ENCODE measurements at regions not wholly inside any gene's neighbourhood (a gene's known extent, or its start where the extent isn't known, plus 50 kb on each side); places are given as distances from the start of the nearest gene placed in this dataset.

GRCh38 chr21:19461481-19462205, 1058.1 kb upstream of the TMPRSS15 start:
- no peak overlapping the region for H3K4me2 ChIP-seq (ENCODE audit: insufficient read depth, low read length, poor library complexity, severe bottlenecking)
- H2BK15ac ChIP-seq (ENCODE audit: low read length), result no peak overlapping the region
- H2BK5ac ChIP-seq (ENCODE audit: low read length), result no peak overlapping the region
- no peak overlapping the region for H4K8ac ChIP-seq (ENCODE audit: low read depth, low read length)
- H3K27me3 ChIP-seq (ENCODE audit: control insufficient read depth in 3 of 3, insufficient read depth in 3 of 3, low read depth in 1 of 3, low read length in 3 of 3), result no peaks in the 10 kb centered on the region
- H2AK5ac ChIP-seq (ENCODE audit: low read depth, low read length), result no peak overlapping the region
- 100% methylated on average over 1 of the region's 8 CpGs; no CpG with 5 or more reads in 1 of the 2 donors for WGBS, 2 donors (ENCODE audit: extremely low coverage in 2 of 2, insufficient read length in 2 of 2, insufficient replicate concordance in 1 of 2)
- H3K14ac ChIP-seq (ENCODE audit: low read length), result no peak overlapping the region
- H3K9ac ChIP-seq (ENCODE audit: low read depth, low read length, poor library complexity), result no peak overlapping the region
- H3K23ac ChIP-seq (ENCODE audit: low read depth, low read length, poor library complexity), result no peak overlapping the region
- no peak overlapping the region for H2BK120ac ChIP-seq (ENCODE audit: low read depth, low read length)
- no peaks in the 10 kb centered on the region for H3K36me3 ChIP-seq (replicated peaks in 1 of 2; ENCODE audit: control insufficient read depth in 2 of 2, insufficient read depth in 2 of 2, low read length in 2 of 2)
- no peak overlapping the region for H4K91ac ChIP-seq (ENCODE audit: low read depth, low read length, poor library complexity)
- H3K4me3 ChIP-seq (ENCODE audit: low read length in 2 of 2), result no peak overlapping the region
- H3K18ac ChIP-seq (ENCODE audit: low read length), result no peak overlapping the region
- no peak for DNase-seq (ENCODE audit: low spot score)
- no peak overlapping the region for H3K27ac ChIP-seq (replicated peaks; ENCODE audit: low read length)
- no peak overlapping the region for H2AFZ ChIP-seq (ENCODE audit: low read length)
- no peak overlapping the region for H2BK12ac ChIP-seq (ENCODE audit: low read length)
- no peaks in the 10 kb centered on the region for H3K4me1 ChIP-seq (ENCODE audit: control insufficient read depth in 2 of 2, insufficient read depth in 1 of 2, low read depth in 1 of 2, low read length in 2 of 2)
- no peaks in the 10 kb centered on the region for H3K79me1 ChIP-seq (ENCODE audit: low read depth, low read length)
- no peak overlapping the region for H3K4ac ChIP-seq (ENCODE audit: low read length)
- no peaks in the 10 kb centered on the region for H3K9me3 ChIP-seq (replicated peaks in 1 of 2; ENCODE audit: control insufficient read depth in 2 of 2, insufficient read depth in 1 of 2, low read depth in 1 of 2, low read length in 2 of 2)

GRCh38 chr21:19463966-19464365, 1060.4 kb upstream of the TMPRSS15 start:
- no CpG with 5 or more reads among the region's 1 CpG for WGBS, 2 donors (ENCODE audit: extremely low coverage in 2 of 2, insufficient read length in 2 of 2, insufficient replicate concordance in 1 of 2)
- no peak overlapping the region for H2BK15ac ChIP-seq (ENCODE audit: low read length)

GRCh38 chr21:19468991-19469715, 1065.6 kb upstream of the TMPRSS15 start:
- H3K4me1 ChIP-seq (ENCODE audit: control insufficient read depth in 2 of 2, insufficient read depth in 1 of 2, low read depth in 1 of 2, low read length in 2 of 2), result no peaks in the 10 kb centered on the region
- no peak overlapping the region for H3K27ac ChIP-seq (replicated peaks; ENCODE audit: low read length)
- WGBS, 2 donors (ENCODE audit: extremely low coverage in 2 of 2, insufficient read length in 2 of 2, insufficient replicate concordance in 1 of 2), result no CpG with 5 or more reads among the region's 3 CpGs
- H2BK12ac ChIP-seq (ENCODE audit: low read length), result no peak overlapping the region
- no peak overlapping the region for H3K9ac ChIP-seq (ENCODE audit: low read depth, low read length, poor library complexity)
- H3K9me3 ChIP-seq (replicated peaks in 1 of 2; ENCODE audit: control insufficient read depth in 2 of 2, insufficient read depth in 1 of 2, low read depth in 1 of 2, low read length in 2 of 2), result peaks cover 0 to 1% of the 10 kb centered on the region in 2 donors
- no peaks in the 10 kb centered on the region for H3K79me1 ChIP-seq (ENCODE audit: low read depth, low read length)
- no peaks in the 10 kb centered on the region for H3K36me3 ChIP-seq (replicated peaks in 1 of 2; ENCODE audit: control insufficient read depth in 2 of 2, insufficient read depth in 2 of 2, low read length in 2 of 2)
- H2BK120ac ChIP-seq (ENCODE audit: low read depth, low read length), result no peak overlapping the region
- H3K18ac ChIP-seq (ENCODE audit: low read length), result no peak overlapping the region
- H3K14ac ChIP-seq (ENCODE audit: low read length), result no peak overlapping the region
- H2BK5ac ChIP-seq (ENCODE audit: low read length), result no peak overlapping the region
- no peak overlapping the region for H3K4ac ChIP-seq (ENCODE audit: low read length)
- no peak overlapping the region for H4K8ac ChIP-seq (ENCODE audit: low read depth, low read length)
- H3K27me3 ChIP-seq (ENCODE audit: control insufficient read depth in 3 of 3, insufficient read depth in 3 of 3, low read depth in 1 of 3, low read length in 3 of 3), result no peaks in the 10 kb centered on the region
- no peak overlapping the region for H2BK15ac ChIP-seq (ENCODE audit: low read length)
- no peak overlapping the region for H3K4me2 ChIP-seq (ENCODE audit: insufficient read depth, low read length, poor library complexity, severe bottlenecking)
- H3K23ac ChIP-seq (ENCODE audit: low read depth, low read length, poor library complexity), result no peak overlapping the region
- H4K91ac ChIP-seq (ENCODE audit: low read depth, low read length, poor library complexity), result no peak overlapping the region
- H2AFZ ChIP-seq (ENCODE audit: low read length), result no peak overlapping the region
- DNase-seq (ENCODE audit: low spot score), result no peak
- H2AK5ac ChIP-seq (ENCODE audit: low read depth, low read length), result no peak overlapping the region
- H3K4me3 ChIP-seq (ENCODE audit: low read length in 2 of 2), result no peak overlapping the region

More at GRCh38 chr21:19463966-19464365, 1060.4 kb upstream of the TMPRSS15 start:
- Histone ChIP-seq H3K14ac (ENCODE audit: low read length) (no peak overlapping the region), H2AK5ac (ENCODE audit: low read depth, low read length) (no peak overlapping the region), H3K9ac (ENCODE audit: low read depth, low read length, poor library complexity) (no peak overlapping the region), H3K27ac (replicated peaks; ENCODE audit: low read length) (no peak overlapping the region), H4K8ac (ENCODE audit: low read depth, low read length) (no peak overlapping the region), H3K18ac (ENCODE audit: low read length) (no peak overlapping the region), H3K4me1 (ENCODE audit: control insufficient read depth in 2 of 2, insufficient read depth in 1 of 2, low read depth in 1 of 2, low read length in 2 of 2) (no peaks in the 10 kb centered on the region), H4K91ac (ENCODE audit: low read depth, low read length, poor library complexity) (no peak overlapping the region), H3K27me3 (ENCODE audit: control insufficient read depth in 3 of 3, insufficient read depth in 3 of 3, low read depth in 1 of 3, low read length in 3 of 3) (no peaks in the 10 kb centered on the region), H3K4me2 (ENCODE audit: insufficient read depth, low read length, poor library complexity, severe bottlenecking) (no peak overlapping the region), H2BK12ac (ENCODE audit: low read length) (no peak overlapping the region), H3K79me1 (ENCODE audit: low read depth, low read length) (no peaks in the 10 kb centered on the region), H2AFZ (ENCODE audit: low read length) (no peak overlapping the region), H2BK120ac (ENCODE audit: low read depth, low read length) (no peak overlapping the region), H3K4ac (ENCODE audit: low read length) (no peak overlapping the region), H2BK5ac (ENCODE audit: low read length) (no peak overlapping the region), H3K4me3 (ENCODE audit: low read length in 2 of 2) (no peak overlapping the region), H3K36me3 (replicated peaks in 1 of 2; ENCODE audit: control insufficient read depth in 2 of 2, insufficient read depth in 2 of 2, low read length in 2 of 2) (no peaks in the 10 kb centered on the region), H3K23ac (ENCODE audit: low read depth, low read length, poor library complexity) (no peak overlapping the region), H3K9me3 (replicated peaks in 1 of 2; ENCODE audit: control insufficient read depth in 2 of 2, insufficient read depth in 1 of 2, low read depth in 1 of 2, low read length in 2 of 2) (peaks cover 0 to 1% of the 10 kb centered on the region in 2 donors)
- no peak for DNase-seq (ENCODE audit: low spot score)

- Histone ChIP-seq H3K14ac (ENCODE audit: low read length) (no peak overlapping the region), H3K27me3 (ENCODE audit: control insufficient read depth in 3 of 3, insufficient read depth in 3 of 3, low read depth in 1 of 3, low read length in 3 of 3) (no peaks in the 10 kb centered on the region), H2BK120ac (ENCODE audit: low read depth, low read length) (no peak overlapping the region), H4K8ac (ENCODE audit: low read depth, low read length) (no peak overlapping the region), H3K27ac (replicated peaks; ENCODE audit: low read length) (no peak overlapping the region), H3K9me3 (replicated peaks in 1 of 2; ENCODE audit: control insufficient read depth in 2 of 2, insufficient read depth in 1 of 2, low read depth in 1 of 2, low read length in 2 of 2) (no peaks in the 10 kb centered on the region), H2BK15ac (ENCODE audit: low read length) (no peak overlapping the region), H3K23ac (ENCODE audit: low read depth, low read length, poor library complexity) (no peak overlapping the region), H3K4me3 (ENCODE audit: low read length in 2 of 2) (no peak overlapping the region), H3K79me1 (ENCODE audit: low read depth, low read length) (no peaks in the 10 kb centered on the region), H4K91ac (ENCODE audit: low read depth, low read length, poor library complexity) (no peak overlapping the region), H3K4me1 (ENCODE audit: control insufficient read depth in 2 of 2, insufficient read depth in 1 of 2, low read depth in 1 of 2, low read length in 2 of 2) (no peaks in the 10 kb centered on the region), H3K4ac (ENCODE audit: low read length) (no peak overlapping the region), H3K36me3 (replicated peaks in 1 of 2; ENCODE audit: control insufficient read depth in 2 of 2, insufficient read depth in 2 of 2, low read length in 2 of 2) (no peaks in the 10 kb centered on the region), H2BK5ac (ENCODE audit: low read length) (no peak overlapping the region), H2AK5ac (ENCODE audit: low read depth, low read length) (no peak overlapping the region), H3K9ac (ENCODE audit: low read depth, low read length, poor library complexity) (no peak overlapping the region), H3K4me2 (ENCODE audit: insufficient read depth, low read length, poor library complexity, severe bottlenecking) (no peak overlapping the region), H2BK12ac (ENCODE audit: low read length) (no peak overlapping the region), H2AFZ (ENCODE audit: low read length) (no peak overlapping the region), H3K18ac (ENCODE audit: low read length) (no peak overlapping the region)
- WGBS, 2 donors (ENCODE audit: extremely low coverage in 2 of 2, insufficient read length in 2 of 2, insufficient replicate concordance in 1 of 2), result no CpG with 5 or more reads among the region's 1 CpG
- DNase-seq (ENCODE audit: low spot score), result no peak
Measured at GRCh38 chr21:19475525-19475924, 1071.9 kb upstream of the TMPRSS15 start.

Data from neuronal stem cell (in vitro differentiated cells).